ENCODE measurements at regions not wholly inside any gene's neighbourhood (a gene's known extent, or its start where the extent isn't known, plus 50 kb on each side); places are given as distances from the start of the nearest gene placed in this dataset.
A peak's percentile ranks its signal among the peaks of the same experiment; 100 is the strongest.

DNA sequence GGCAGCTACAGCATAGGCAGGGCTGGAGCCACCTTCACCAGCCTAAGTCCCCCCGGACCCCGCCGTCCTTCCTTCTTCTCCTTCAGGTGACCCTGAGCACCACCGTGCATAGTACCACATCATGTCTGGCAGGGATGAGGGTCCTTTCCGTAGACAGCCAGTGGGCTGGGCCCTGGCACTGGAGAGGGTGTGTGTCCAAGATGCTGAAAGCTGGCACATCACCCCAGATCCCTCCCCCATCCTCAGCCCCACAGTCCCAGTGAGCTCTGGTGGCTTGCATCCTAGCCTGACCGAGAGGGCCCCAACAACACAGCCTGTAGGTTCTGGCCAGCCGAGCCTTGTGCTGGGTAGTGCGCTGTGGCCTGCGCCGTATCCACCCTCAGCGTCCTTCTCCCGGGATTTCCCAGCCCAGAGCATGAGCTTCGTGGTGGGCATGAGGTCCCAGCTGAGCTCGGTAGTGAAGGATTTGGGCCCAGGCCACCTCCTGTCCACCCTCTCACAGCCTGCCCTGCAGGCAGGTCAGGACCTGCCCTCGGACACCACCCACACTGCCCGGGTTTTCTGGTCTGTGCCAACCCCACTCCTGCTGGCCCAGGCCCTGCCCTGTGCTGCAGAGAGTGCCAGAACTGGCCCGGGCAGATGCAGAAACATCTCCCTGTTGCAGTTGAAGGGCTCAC, 1124.3 kb downstream of the BRD1 start:
- H3K4me3 ChIP-seq (ENCODE audit: low read length): no peak overlapping the region
- H3K4me3 Mint-ChIP-seq: no peak overlapping the region
- no peak for DNase-seq
- H3K36me3 ChIP-seq (ENCODE audit: insufficient read depth, low read length): no peaks in the 10 kb centered on the region
- no peak overlapping the region for H3K27ac ChIP-seq (ENCODE audit: low read depth, low read length)
- no peak overlapping the region for H3K27ac Mint-ChIP-seq
- POLR2A ChIA-PET: no interaction called here
- H3K4me1 ChIP-seq (ENCODE audit: insufficient read depth, low read length): no peaks in the 10 kb centered on the region
- H3K36me3 Mint-ChIP-seq: no peaks in the 10 kb centered on the region
- no peaks in the 10 kb centered on the region for H3K9me3 Mint-ChIP-seq
- no peaks in the 10 kb centered on the region for H3K27me3 Mint-ChIP-seq
- no peaks in the 10 kb centered on the region for H3K4me1 Mint-ChIP-seq
- no peaks in the 10 kb centered on the region for H3K27me3 ChIP-seq (ENCODE audit: insufficient read depth, low read length, poor library complexity, severe bottlenecking)
- CTCF ChIA-PET: no interaction called here
- no peaks in the 10 kb centered on the region for H3K9me3 ChIP-seq (ENCODE audit: low read length)

DNA sequence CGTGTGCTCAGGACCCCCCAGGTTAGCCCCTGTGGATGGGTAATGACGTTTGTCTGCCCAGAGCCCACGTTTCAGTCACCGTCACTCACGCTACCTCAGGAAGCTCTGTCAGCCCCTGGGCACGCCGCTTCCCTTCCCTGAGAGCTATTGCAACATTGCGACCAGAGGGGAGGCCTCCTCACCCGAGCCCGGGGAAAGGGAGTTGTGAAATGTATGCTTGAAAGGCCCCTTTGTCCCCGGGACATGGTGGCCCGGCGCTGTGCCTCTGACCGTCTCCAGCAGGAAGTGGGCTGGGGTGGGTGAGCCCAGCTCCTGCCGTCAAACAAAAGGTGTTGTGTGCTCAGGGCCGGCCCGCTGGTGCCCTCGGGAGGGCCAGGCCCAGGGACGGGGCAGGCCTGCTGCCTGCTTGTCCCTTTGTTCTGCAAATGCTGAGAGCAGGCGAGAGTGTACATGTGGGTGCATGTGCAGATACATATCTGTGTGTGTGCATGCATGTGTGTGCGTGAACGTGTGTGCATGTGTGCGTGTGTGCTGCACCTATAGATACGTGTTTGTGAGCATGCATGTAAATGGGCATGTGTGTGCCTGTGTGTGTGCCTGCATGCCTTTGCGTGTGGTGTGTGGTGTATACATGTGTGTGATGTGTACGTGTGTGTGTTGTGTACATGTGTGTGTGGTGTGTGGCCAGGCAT, 1125.0 kb downstream of the BRD1 start:
- Mint-ChIP-seq H3K9me3 (no peaks in the 10 kb centered on the region), H3K27me3 (no peaks in the 10 kb centered on the region), H3K36me3 (no peaks in the 10 kb centered on the region), H3K4me3 (no peak overlapping the region), H3K27ac (no peak overlapping the region), H3K4me1 (no peaks in the 10 kb centered on the region)
- Histone ChIP-seq H3K9me3 (ENCODE audit: low read length) (no peaks in the 10 kb centered on the region), H3K4me3 (ENCODE audit: low read length) (no peak overlapping the region), H3K27ac (ENCODE audit: low read depth, low read length) (no peak overlapping the region), H3K4me1 (ENCODE audit: insufficient read depth, low read length) (no peaks in the 10 kb centered on the region), H3K36me3 (ENCODE audit: insufficient read depth, low read length) (no peaks in the 10 kb centered on the region), H3K27me3 (ENCODE audit: insufficient read depth, low read length, poor library complexity, severe bottlenecking) (no peaks in the 10 kb centered on the region)
- ChIA-PET CTCF (no interaction called here), POLR2A (no interaction called here)
- peak in 1 of 5 donors; percentile 41 for DNase-seq

DNA sequence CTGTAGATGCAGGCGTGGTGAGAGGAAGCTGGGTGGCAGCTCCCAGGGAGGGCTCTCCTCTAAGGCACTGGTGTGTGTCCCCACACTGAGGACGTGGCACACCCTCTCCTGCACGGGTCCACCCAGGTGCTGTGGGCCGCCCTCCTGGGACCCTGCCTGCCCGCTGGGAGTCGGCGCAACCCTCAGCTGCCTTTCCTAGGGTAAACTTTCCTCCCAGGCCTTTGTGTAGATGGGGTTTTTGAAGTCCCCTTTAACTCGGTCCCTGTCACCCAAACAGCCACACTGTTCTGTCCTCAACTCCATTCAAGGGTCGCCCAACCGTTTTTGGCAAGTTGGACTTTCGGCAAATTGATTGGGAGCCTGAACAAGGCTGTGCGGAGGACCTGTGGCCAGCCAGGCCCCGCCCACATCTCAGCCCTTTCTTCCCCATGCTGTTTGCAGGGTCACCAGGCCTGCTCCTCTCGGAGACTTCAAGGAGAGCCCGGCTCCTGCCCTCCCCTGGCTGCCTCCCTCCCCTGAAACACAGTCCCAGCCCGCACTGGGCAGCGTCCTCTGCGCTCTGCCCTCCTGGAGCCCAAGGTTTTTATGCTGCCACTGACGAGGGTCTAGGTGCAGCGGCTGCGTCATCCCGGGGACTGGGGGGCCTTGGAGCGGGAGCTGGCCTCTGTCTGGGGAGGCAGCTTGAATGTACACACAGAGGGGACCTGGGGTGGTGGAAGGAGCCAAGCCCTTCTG, 1126.2 kb downstream of the BRD1 start:
- Mint-ChIP-seq H3K4me1 (no peaks in the 10 kb centered on the region), H3K27ac (no peak overlapping the region), H3K27me3 (no peaks in the 10 kb centered on the region), H3K4me3 (no peak overlapping the region), H3K9me3 (no peaks in the 10 kb centered on the region), H3K36me3 (no peaks in the 10 kb centered on the region)
- Histone ChIP-seq H3K4me1 (ENCODE audit: insufficient read depth, low read length) (no peaks in the 10 kb centered on the region), H3K27ac (ENCODE audit: low read depth, low read length) (no peak overlapping the region), H3K9me3 (ENCODE audit: low read length) (no peaks in the 10 kb centered on the region), H3K27me3 (ENCODE audit: insufficient read depth, low read length, poor library complexity, severe bottlenecking) (no peaks in the 10 kb centered on the region), H3K4me3 (ENCODE audit: low read length) (no peak overlapping the region), H3K36me3 (ENCODE audit: insufficient read depth, low read length) (no peaks in the 10 kb centered on the region)
- ChIA-PET CTCF (no interaction called here), POLR2A (no interaction called here)
- DNase-seq: no peak

DNA sequence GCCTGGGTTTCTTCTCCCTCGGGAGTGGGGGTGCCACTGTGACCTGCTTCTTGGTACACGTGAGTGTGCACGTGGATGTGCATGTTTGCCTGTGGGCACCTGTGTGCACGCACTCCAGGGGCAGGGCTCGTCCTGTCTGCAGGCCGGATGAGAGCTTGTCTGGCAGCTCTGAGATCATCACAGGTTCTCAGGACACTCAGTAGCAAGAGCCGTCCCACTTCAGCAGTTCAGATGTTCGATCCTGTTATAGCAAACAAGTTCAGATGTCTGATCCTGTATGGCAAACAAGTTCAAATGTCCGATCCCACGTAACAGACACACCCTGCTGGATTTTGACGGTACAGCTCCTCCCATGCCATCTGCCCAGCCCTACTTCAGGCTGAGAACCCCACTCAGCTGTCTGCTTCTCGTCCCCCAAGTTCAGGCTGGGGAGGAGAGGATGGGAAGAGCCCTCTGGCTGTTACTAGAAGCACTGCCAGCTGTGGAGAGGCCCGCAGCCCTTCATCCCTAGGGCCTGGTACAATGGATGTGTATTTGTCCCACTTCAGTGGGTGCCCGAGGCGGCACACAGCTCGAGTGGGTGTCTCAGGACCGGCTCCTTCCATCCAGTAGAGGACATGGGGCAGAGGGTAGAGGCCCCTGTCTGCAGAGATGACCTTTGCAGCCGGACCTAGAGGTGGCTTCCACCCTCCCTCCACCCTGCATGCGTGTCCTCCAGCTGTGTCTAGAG, 1126.9 kb downstream of the BRD1 start:
- Histone ChIP-seq H3K9me3 (ENCODE audit: low read length) (no peaks in the 10 kb centered on the region), H3K27me3 (ENCODE audit: insufficient read depth, low read length, poor library complexity, severe bottlenecking) (no peaks in the 10 kb centered on the region), H3K4me3 (ENCODE audit: low read length) (no peak overlapping the region), H3K4me1 (ENCODE audit: insufficient read depth, low read length) (no peaks in the 10 kb centered on the region), H3K27ac (ENCODE audit: low read depth, low read length) (no peak overlapping the region), H3K36me3 (ENCODE audit: insufficient read depth, low read length) (no peaks in the 10 kb centered on the region)
- Mint-ChIP-seq H3K27me3 (no peaks in the 10 kb centered on the region), H3K4me1 (no peaks in the 10 kb centered on the region), H3K27ac (no peak overlapping the region), H3K36me3 (no peaks in the 10 kb centered on the region), H3K4me3 (no peak overlapping the region), H3K9me3 (no peaks in the 10 kb centered on the region)
- no peak for DNase-seq
- ChIA-PET POLR2A (no interaction called here), CTCF (no interaction called here)

DNA sequence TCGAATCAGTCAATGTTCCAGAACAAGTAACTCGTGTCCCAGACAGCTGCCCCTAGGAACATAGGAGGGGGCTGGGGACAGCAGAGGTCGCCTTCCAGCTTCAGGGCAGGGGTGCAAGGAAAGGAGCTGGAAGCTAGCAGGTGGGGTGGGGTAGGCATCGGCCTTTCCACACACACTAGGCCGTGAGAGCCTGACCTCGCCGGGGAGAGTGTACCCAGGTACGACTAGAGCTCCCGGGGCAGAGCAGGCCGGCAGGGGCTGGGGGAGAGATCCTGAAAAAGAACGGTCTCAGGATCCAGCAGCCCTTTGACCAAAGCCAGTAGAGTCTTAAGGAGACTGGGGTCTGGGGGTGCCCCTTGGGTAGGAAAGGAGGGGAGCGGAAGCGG, 1127.5 kb downstream of the BRD1 start:
- Mint-ChIP-seq H3K4me1 (no peaks in the 10 kb centered on the region), H3K4me3 (no peak overlapping the region), H3K9me3 (no peaks in the 10 kb centered on the region), H3K27ac (no peak overlapping the region), H3K27me3 (no peaks in the 10 kb centered on the region), H3K36me3 (no peaks in the 10 kb centered on the region)
- no peaks in the 10 kb centered on the region for H3K36me3 ChIP-seq (ENCODE audit: insufficient read depth, low read length)
- no peak overlapping the region for H3K27ac ChIP-seq (ENCODE audit: low read depth, low read length)
- ChIA-PET CTCF (no interaction called here), POLR2A (no interaction called here)
- no peak overlapping the region for H3K4me3 ChIP-seq (ENCODE audit: low read length)
- DNase-seq: no peak
- no peaks in the 10 kb centered on the region for H3K27me3 ChIP-seq (ENCODE audit: insufficient read depth, low read length, poor library complexity, severe bottlenecking)
- no peaks in the 10 kb centered on the region for H3K9me3 ChIP-seq (ENCODE audit: low read length)
- H3K4me1 ChIP-seq (ENCODE audit: insufficient read depth, low read length): no peaks in the 10 kb centered on the region

DNA sequence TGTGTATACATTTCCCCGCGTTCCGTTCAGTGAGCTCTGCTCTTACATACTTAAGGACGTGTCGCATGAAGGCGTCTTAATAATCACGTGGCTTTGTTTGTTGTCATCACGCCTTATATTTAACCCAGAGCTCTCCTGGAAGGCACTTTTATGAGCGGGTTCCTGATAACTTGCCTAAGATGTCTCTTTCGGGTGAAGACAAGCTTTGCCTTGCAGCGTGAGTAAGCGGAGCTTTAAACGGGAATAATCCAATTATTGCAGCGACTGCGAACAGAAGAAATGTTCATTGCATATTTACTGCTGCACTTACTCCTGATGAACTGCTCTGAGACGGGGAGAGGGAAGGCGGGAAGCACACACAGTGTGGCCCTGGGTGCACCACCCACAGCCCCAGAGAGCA, 1128.2 kb downstream of the BRD1 start:
- POLR2A ChIA-PET: no interaction called here
- Histone ChIP-seq H3K36me3 (ENCODE audit: insufficient read depth, low read length) (no peaks in the 10 kb centered on the region), H3K27ac (ENCODE audit: low read depth, low read length) (no peak overlapping the region), H3K9me3 (ENCODE audit: low read length) (no peaks in the 10 kb centered on the region), H3K27me3 (ENCODE audit: insufficient read depth, low read length, poor library complexity, severe bottlenecking) (no peaks in the 10 kb centered on the region), H3K4me1 (ENCODE audit: insufficient read depth, low read length) (no peaks in the 10 kb centered on the region), H3K4me3 (ENCODE audit: low read length) (no peak overlapping the region)
- CTCF ChIA-PET: no interaction called here
- Mint-ChIP-seq H3K27me3 (no peaks in the 10 kb centered on the region), H3K4me3 (no peak overlapping the region), H3K9me3 (no peaks in the 10 kb centered on the region), H3K27ac (no peak overlapping the region), H3K36me3 (no peaks in the 10 kb centered on the region), H3K4me1 (no peaks in the 10 kb centered on the region)
- no peak for DNase-seq

DNA sequence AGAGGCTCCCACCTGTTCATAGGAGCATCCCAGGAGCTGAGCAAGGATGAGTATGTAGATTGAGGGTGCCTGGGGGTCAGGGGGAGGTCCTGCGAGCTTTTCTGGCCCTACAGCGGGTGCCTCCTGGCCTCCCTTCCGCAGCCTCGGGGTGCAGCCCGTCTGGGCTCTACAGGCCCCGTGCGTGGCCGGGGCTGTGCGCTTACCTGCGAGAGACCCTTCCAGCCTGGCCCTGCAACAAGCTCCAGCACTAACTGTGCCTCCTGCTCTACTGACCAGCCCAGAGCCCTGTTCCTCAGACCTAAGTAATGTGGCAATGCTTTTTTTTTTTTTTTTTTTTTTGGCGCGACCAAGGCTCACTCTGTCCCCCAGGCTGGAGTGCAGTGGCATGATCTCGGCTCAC, 1129.1 kb downstream of the BRD1 start:
- H3K4me3 ChIP-seq (ENCODE audit: low read length): no peak overlapping the region
- no peak overlapping the region for H3K4me3 Mint-ChIP-seq
- H3K27me3 Mint-ChIP-seq: peaks cover 0 to under 1% of the 10 kb centered on the region in 2 donors
- DNase-seq: no peak
- H3K27me3 ChIP-seq (ENCODE audit: insufficient read depth, low read length, poor library complexity, severe bottlenecking): no peaks in the 10 kb centered on the region
- no peaks in the 10 kb centered on the region for H3K4me1 ChIP-seq (ENCODE audit: insufficient read depth, low read length)
- no peaks in the 10 kb centered on the region for H3K9me3 ChIP-seq (ENCODE audit: low read length)
- H3K27ac ChIP-seq (ENCODE audit: low read depth, low read length): no peak overlapping the region
- CTCF ChIA-PET: no interaction called here
- H3K36me3 ChIP-seq (ENCODE audit: insufficient read depth, low read length): no peaks in the 10 kb centered on the region
- POLR2A ChIA-PET: no interaction called here
- H3K9me3 Mint-ChIP-seq: no peaks in the 10 kb centered on the region
- no peaks in the 10 kb centered on the region for H3K36me3 Mint-ChIP-seq
- H3K4me1 Mint-ChIP-seq: no peaks in the 10 kb centered on the region
- no peak overlapping the region for H3K27ac Mint-ChIP-seq

DNA sequence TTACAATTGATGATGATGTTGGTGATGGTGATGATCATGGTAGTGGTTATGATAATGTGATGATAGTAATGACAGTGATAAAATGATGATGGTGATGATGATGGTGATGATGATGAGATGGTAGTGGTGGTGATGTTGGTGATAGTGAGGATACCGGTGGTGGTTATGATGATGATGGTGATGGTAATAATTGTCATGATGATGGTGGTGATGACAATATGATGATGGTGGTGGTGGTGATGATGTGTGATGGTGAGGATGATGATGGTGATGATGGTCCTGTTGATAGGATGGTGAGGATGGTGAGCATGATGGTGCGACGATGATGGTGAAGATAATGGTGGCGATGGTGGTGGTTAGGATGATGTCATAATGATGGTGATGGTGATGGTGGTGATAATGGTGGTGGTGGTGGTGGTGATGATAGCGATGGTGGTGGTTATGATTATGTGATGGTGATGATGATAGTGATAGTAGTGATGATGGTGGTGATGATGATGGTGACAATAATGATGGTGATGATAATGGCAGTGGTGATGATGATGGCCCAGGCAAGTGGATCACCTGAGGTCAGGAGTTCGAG, 1129.9 kb downstream of the BRD1 start:
- no peak overlapping the region for H3K4me3 Mint-ChIP-seq
- Histone ChIP-seq H3K27me3 (ENCODE audit: insufficient read depth, low read length, poor library complexity, severe bottlenecking) (no peaks in the 10 kb centered on the region), H3K27ac (ENCODE audit: low read depth, low read length) (no peak overlapping the region), H3K9me3 (ENCODE audit: low read length) (no peaks in the 10 kb centered on the region), H3K4me1 (ENCODE audit: insufficient read depth, low read length) (no peaks in the 10 kb centered on the region), H3K36me3 (ENCODE audit: insufficient read depth, low read length) (no peaks in the 10 kb centered on the region), H3K4me3 (ENCODE audit: low read length) (no peak overlapping the region)
- no peaks in the 10 kb centered on the region for H3K9me3 Mint-ChIP-seq
- ChIA-PET CTCF (no interaction called here), POLR2A (no interaction called here)
- no peak overlapping the region for H3K27ac Mint-ChIP-seq
- H3K36me3 Mint-ChIP-seq: no peaks in the 10 kb centered on the region
- H3K4me1 Mint-ChIP-seq: no peaks in the 10 kb centered on the region
- DNase-seq: no peak
- H3K27me3 Mint-ChIP-seq: peaks cover 0 to 2% of the 10 kb centered on the region in 2 donors

Data from CD8-positive, alpha-beta memory T cell (primary cell).